Kidney (tissue), 13 donors: ENCODE measurements at regions not wholly inside any gene's neighbourhood (a gene's known extent, or its start where the extent isn't known, plus 50 kb on each side); places are given as distances from the start of the nearest gene placed in this dataset.

Experiments
- DNase-seq, 5 donors: peaks; one replicate each; pipeline ENCODE4 v3.0.0-alpha.2; 2013 to 2020
- FAIRE-seq: peaks from 2 replicates; lab custom pipeline; 2012; peaks lifted over from hg19 to GRCh38; lab: Jason Lieb, UNC
- H3K27ac ChIP-seq, 2 donors: one replicate each; pipeline ENCODE4 v1.7.0; 2013; ENCODE audit warnings: low read depth in 2 of 2, low read length in 2 of 2, inconsistent platforms in 1 of 2
- H3K27me3 ChIP-seq: one replicate; pipeline ENCODE4 v1.7.1; 2013; ENCODE audit warnings: low read length, inconsistent platforms; ENCODE audit not compliant: control insufficient read depth, insufficient read depth
- H3K36me3 ChIP-seq, 3 donors: one replicate each; pipeline versions ENCODE4 v1.7.0 to v1.7.1; 2013; ENCODE audit warnings: low read length in 3 of 3, control low read depth in 1 of 3, inconsistent platforms in 1 of 3; ENCODE audit not compliant: insufficient read depth in 3 of 3, control insufficient read depth in 2 of 3
- H3K4me1 ChIP-seq, 3 donors: one replicate each; pipeline versions ENCODE4 v1.7.0 to v1.7.1; 2013; ENCODE audit warnings: low read length in 3 of 3, inconsistent platforms in 1 of 3, low read depth in 1 of 3; ENCODE audit not compliant: control insufficient read depth in 2 of 3, insufficient read depth in 2 of 3
- H3K4me3 ChIP-seq, 3 donors: one replicate each; pipeline versions ENCODE4 v1.7.0 to v1.8.1; 2013; ENCODE audit warnings: low read length in 3 of 3, control low read depth in 1 of 3, inconsistent platforms in 1 of 3
- H3K9ac ChIP-seq, 3 donors: one replicate each; pipeline versions ENCODE4 v1.7.0 to v1.7.1; 2013; ENCODE audit warnings: low read length in 3 of 3, control low read depth in 1 of 3, inconsistent platforms in 1 of 3
- H3K9me3 ChIP-seq, 3 donors: one replicate each; pipeline versions ENCODE4 v1.7.0 to v1.7.1; 2013; ENCODE audit warnings: low read length in 3 of 3, control low read depth in 1 of 3, inconsistent platforms in 1 of 3; ENCODE audit not compliant: control insufficient read depth in 2 of 3, insufficient read depth in 1 of 3
- CTCF ChIP-seq: IDR thresholded peaks from 3 replicates; pipeline ENCODE4 v1.5.1; 2012; ENCODE audit warnings: mild to moderate bottlenecking, moderate library complexity, borderline replicate concordance; ENCODE audit not compliant: insufficient read depth; ENCODE audit errors: extremely low read depth
- intact Hi-C: fragments of 100-400 bp; cut with DNase I; formaldehyde crosslinking; loops from one replicate; pipeline ENCODE4 v1.11.1; 2022
- donor health status: control.
- donor health status: control.
- donor health status: control.
- donor health status: control.
- donor health status: control.
- donor health status: DM: yes; HTN: yes; CAD: no.
- donor health status: Normal renal cell carcinoma (clear cell type).

GRCh38 chr9:69970001-69970533 lies 73.6 kb upstream of the MAMDC2 start:
- H3K9me3 ChIP-seq, result no peaks in the 10 kb centered on the region
- TF ChIP-seq CTCF, result no peak
- no peaks in the 10 kb centered on the region for H3K36me3 ChIP-seq
- no peak for DNase-seq
- FAIRE-seq, result no peak
- intact Hi-C loops, result loop anchor here (5.0 kb wide), 1 partner anchor 142 kb away; no protein-coding TSS in a partner anchor
- no peak overlapping the region for H3K27ac ChIP-seq
- H3K27me3 ChIP-seq, result no peaks in the 10 kb centered on the region
- H3K4me3 ChIP-seq, result no peak overlapping the region
- H3K9ac ChIP-seq, result no peak overlapping the region
- H3K4me1 ChIP-seq, result no peaks in the 10 kb centered on the region

- no peak overlapping the region for H3K27ac ChIP-seq
- FAIRE-seq (no peak), DNase-seq (peak; percentile 53 to 77 (median 67))
- intact Hi-C loops, result loop anchor here (5.0 kb wide), 1 partner anchor 140 kb away; no protein-coding TSS in a partner anchor
- no peaks in the 10 kb centered on the region for H3K27me3 ChIP-seq
- no peaks in the 10 kb centered on the region for H3K36me3 ChIP-seq
- H3K9ac ChIP-seq, result no peak overlapping the region
- H3K4me3 ChIP-seq, result no peak overlapping the region
- no peaks in the 10 kb centered on the region for H3K9me3 ChIP-seq
- no peaks in the 10 kb centered on the region for H3K4me1 ChIP-seq
- TF ChIP-seq CTCF, result peak; percentile 77
These were observed 71.8 kb upstream of the MAMDC2 start for GRCh38 chr9:69971643-69972449.

GRCh38 chr9:69975681-69976080 lies 68.0 kb upstream of the MAMDC2 start:
- no peak overlapping the region for H3K9ac ChIP-seq
- no peak for FAIRE-seq
- H3K36me3 ChIP-seq, result no peaks in the 10 kb centered on the region
- DNase-seq, result no peak
- H3K27ac ChIP-seq, result no peak overlapping the region
- intact Hi-C loops, result no loop called here
- no peaks in the 10 kb centered on the region for H3K4me1 ChIP-seq
- TF ChIP-seq CTCF, result no peak
- no peaks in the 10 kb centered on the region for H3K9me3 ChIP-seq
- no peak overlapping the region for H3K4me3 ChIP-seq
- no peaks in the 10 kb centered on the region for H3K27me3 ChIP-seq
